Hematopoietic multipotent progenitor cell (in vitro differentiated cells): ENCODE measurements at regions not wholly inside any gene's neighbourhood (a gene's known extent, or its start where the extent isn't known, plus 50 kb on each side); places are given as distances from the start of the nearest gene placed in this dataset. TPM values are rescaled to one million over a fixed set of nuclear protein-coding genes. Genes with fewer than 3 reads are reported as not detected.
"Not testable (repeated sequence)": the region's sequence is repeated elsewhere in the genome, so short reads cannot be mapped to it uniquely, and the experiment has no call there.

Source experiments
- DNase-seq, 3 donors: peaks; one replicate each; pipeline ENCODE4 v3.0.0-alpha.2; 2011 to 2015; ENCODE audit warnings: low read depth in 2 of 3, low spot score in 2 of 3
- small RNA-seq: library from RNA; depleted of rRNA; stranded (forward); fragments of <200 nt; gene quantifications from one replicate; pipeline ENCODE3, GENCODE V24; 2012

GRCh38 chr9:62952840-62953239 lies 1763.0 kb downstream of the SPATA31A7 start:
- not testable (repeated sequence) for DNase-seq

Small RNA genes lying in the stretch of these regions (small RNA-seq; reads per million reads assigned to genes)
- not detected for gene RNA5SP283
